SK-N-SH (cell line): ENCODE measurements at regions not wholly inside any gene's neighbourhood (a gene's known extent, or its start where the extent isn't known, plus 50 kb on each side); places are given as distances from the start of the nearest gene placed in this dataset.
A peak's percentile ranks its signal among the peaks of the same experiment; 100 is the strongest.

Experiments used
- EP300 ChIP-seq, 2 experiments: IDR thresholded peaks; 2 replicates each; pipeline versions ENCODE4 v1.4.0 to v1.6.1; 2012; ENCODE audit warnings: borderline replicate concordance in 1 of 2, low read depth in 1 of 2, low read length in 1 of 2
- FOXM1 ChIP-seq: IDR thresholded peaks from 2 replicates; pipeline ENCODE4 v1.4.0; 2012; ENCODE audit warnings: low read depth, mild to moderate bottlenecking
- GABPA ChIP-seq: IDR thresholded peaks from 2 replicates; pipeline ENCODE4 v1.4.0; 2012; ENCODE audit warnings: low read depth, mild to moderate bottlenecking
- JUND ChIP-seq: IDR thresholded peaks from 2 replicates; pipeline ENCODE4 v1.4.0; 2012
- MXI1 ChIP-seq: IDR thresholded peaks from 2 replicates; pipeline ENCODE4 v1.6.1; 2012; ENCODE audit warnings: mild to moderate bottlenecking, low read depth, low read length, improper control_type of control experiment
- PBX3 ChIP-seq: IDR thresholded peaks from 2 replicates; pipeline ENCODE4; 2012
- POLR2AphosphoS5 ChIP-seq: IDR thresholded peaks from 2 replicates; pipeline ENCODE4 v1.6.1; 2012; ENCODE audit warnings: low read depth, low read length
- RAD21 ChIP-seq: IDR thresholded peaks from 2 replicates; pipeline ENCODE4 v1.6.1; 2012; ENCODE audit warnings: mild to moderate bottlenecking, low read length
- TCF12 ChIP-seq: IDR thresholded peaks from 2 replicates; pipeline ENCODE4 v1.4.0; 2012
- USF2 ChIP-seq: fragments of 150-350 bp; IDR thresholded peaks from 2 replicates; pipeline ENCODE4 v1.6.1; 2017; ENCODE audit warnings: antibody characterized with exemption, low read length, low read depth, borderline replicate concordance
- ZBTB33 ChIP-seq: IDR thresholded peaks from 2 replicates; pipeline ENCODE4 v1.4.0; 2012; ENCODE audit warnings: low read depth, borderline replicate concordance
- TF ChIP-seq, protein P1 (sequence below): fragments of 200-600 bp; sonication (generic); IDR thresholded peaks from 2 replicates; pipeline ENCODE4 v1.6.1; 2017; ENCODE audit warnings: antibody characterized with exemption, mild to moderate bottlenecking, moderate library complexity
- TF ChIP-seq, protein P2 (sequence below): IDR thresholded peaks from 2 replicates; pipeline ENCODE4 v1.4.0; 2012; ENCODE audit warnings: low read depth, borderline replicate concordance

- peak; percentile 100 for TF ChIP-seq RAD21
- TF ChIP-seq FOXM1, result no peak
- TF ChIP-seq, protein P1, sequence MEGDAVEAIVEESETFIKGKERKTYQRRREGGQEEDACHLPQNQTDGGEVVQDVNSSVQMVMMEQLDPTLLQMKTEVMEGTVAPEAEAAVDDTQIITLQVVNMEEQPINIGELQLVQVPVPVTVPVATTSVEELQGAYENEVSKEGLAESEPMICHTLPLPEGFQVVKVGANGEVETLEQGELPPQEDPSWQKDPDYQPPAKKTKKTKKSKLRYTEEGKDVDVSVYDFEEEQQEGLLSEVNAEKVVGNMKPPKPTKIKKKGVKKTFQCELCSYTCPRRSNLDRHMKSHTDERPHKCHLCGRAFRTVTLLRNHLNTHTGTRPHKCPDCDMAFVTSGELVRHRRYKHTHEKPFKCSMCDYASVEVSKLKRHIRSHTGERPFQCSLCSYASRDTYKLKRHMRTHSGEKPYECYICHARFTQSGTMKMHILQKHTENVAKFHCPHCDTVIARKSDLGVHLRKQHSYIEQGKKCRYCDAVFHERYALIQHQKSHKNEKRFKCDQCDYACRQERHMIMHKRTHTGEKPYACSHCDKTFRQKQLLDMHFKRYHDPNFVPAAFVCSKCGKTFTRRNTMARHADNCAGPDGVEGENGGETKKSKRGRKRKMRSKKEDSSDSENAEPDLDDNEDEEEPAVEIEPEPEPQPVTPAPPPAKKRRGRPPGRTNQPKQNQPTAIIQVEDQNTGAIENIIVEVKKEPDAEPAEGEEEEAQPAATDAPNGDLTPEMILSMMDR, result peak; percentile 98
- no peak for TF ChIP-seq EP300 (IDR thresholded peaks at IDR 0.05; ENCODE audit: borderline replicate concordance in 1 of 2, low read depth in 1 of 2, low read length in 1 of 2)
- no peak for TF ChIP-seq POLR2AphosphoS5
- TF ChIP-seq USF2, result no peak
- peak; percentile 33; the same call in 1 of the 2 replicates for TF ChIP-seq MXI1
- TF ChIP-seq, protein P2, sequence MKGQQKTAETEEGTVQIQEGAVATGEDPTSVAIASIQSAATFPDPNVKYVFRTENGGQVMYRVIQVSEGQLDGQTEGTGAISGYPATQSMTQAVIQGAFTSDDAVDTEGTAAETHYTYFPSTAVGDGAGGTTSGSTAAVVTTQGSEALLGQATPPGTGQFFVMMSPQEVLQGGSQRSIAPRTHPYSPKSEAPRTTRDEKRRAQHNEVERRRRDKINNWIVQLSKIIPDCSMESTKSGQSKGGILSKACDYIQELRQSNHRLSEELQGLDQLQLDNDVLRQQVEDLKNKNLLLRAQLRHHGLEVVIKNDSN, result no peak
- no peak for TF ChIP-seq ZBTB33
- TF ChIP-seq GABPA, result no peak
- TF ChIP-seq JUND, result no peak
- no peak for TF ChIP-seq PBX3
- TF ChIP-seq TCF12, result no peak
These were observed 71.7 kb downstream of the IGLL5 start for GRCh38 chr22:22959147-22959827.
